HG03571 (cell line): ENCODE measurements at regions not wholly inside any gene's neighbourhood (a gene's known extent, or its start where the extent isn't known, plus 50 kb on each side); places are given as distances from the start of the nearest gene placed in this dataset.

ENCODE experiments used
- ATAC-seq: cut with Tn5 transposase; IDR thresholded peaks from one replicate; pipeline ENCODE4 v1.9.1; 2021; ENCODE audit not compliant: unreplicated experiment

- no peak for ATAC-seq
Measured at GRCh38 chrY:15162211-15162610, 637.9 kb downstream of the NLGN4Y start.

GRCh38 chrY:15179890-15180289, 655.6 kb downstream of the NLGN4Y start:
- no peak for ATAC-seq

- no peak for ATAC-seq
Measured at GRCh38 chrY:15229056-15229455, 704.7 kb downstream of the NLGN4Y start.

GRCh38 chrY:15239596-15240132, 715.3 kb downstream of the NLGN4Y start:
- ATAC-seq: no peak

GRCh38 chrY:15259286-15259685, 735.0 kb downstream of the NLGN4Y start:
- ATAC-seq: no peak

GRCh38 chrY:15286572-15286971, 762.2 kb downstream of the NLGN4Y start:
- ATAC-seq: no peak

- no peak for ATAC-seq
Measured at GRCh38 chrY:15289821-15290220, 765.5 kb downstream of the NLGN4Y start.

GRCh38 chrY:15292881-15293280, 768.6 kb downstream of the NLGN4Y start:
- no peak for ATAC-seq

GRCh38 chrY:15301879-15302278, 777.5 kb downstream of the NLGN4Y start:
- ATAC-seq: no peak

- ATAC-seq: no peak
Measured at GRCh38 chrY:15312166-15312565, 787.8 kb downstream of the NLGN4Y start.

- no peak for ATAC-seq
Measured at GRCh38 chrY:15324189-15324588, 799.9 kb downstream of the NLGN4Y start.

- no peak for ATAC-seq
Measured at GRCh38 chrY:15325201-15325600, 800.9 kb downstream of the NLGN4Y start.

GRCh38 chrY:15326673-15327072, 802.3 kb downstream of the NLGN4Y start:
- ATAC-seq: no peak

GRCh38 chrY:15328848-15329247, 804.5 kb downstream of the NLGN4Y start:
- no peak for ATAC-seq

- no peak for ATAC-seq
Measured at GRCh38 chrY:15343522-15343921, 819.2 kb downstream of the NLGN4Y start.

GRCh38 chrY:15345471-15346155, 821.3 kb downstream of the NLGN4Y start:
- no peak for ATAC-seq

- no peak for ATAC-seq
Measured at GRCh38 chrY:15349351-15349750, 825.0 kb downstream of the NLGN4Y start.

GRCh38 chrY:15355321-15355720, 831.0 kb downstream of the NLGN4Y start:
- ATAC-seq: peak; percentile 86

- ATAC-seq: no peak
Measured at GRCh38 chrY:15360471-15360870, 836.1 kb downstream of the NLGN4Y start.

GRCh38 chrY:15364996-15365395, 840.7 kb downstream of the NLGN4Y start:
- ATAC-seq: no peak

- ATAC-seq: no peak
Measured at GRCh38 chrY:15368786-15369185, 844.5 kb downstream of the NLGN4Y start.

GRCh38 chrY:15385178-15385577, 860.8 kb downstream of the NLGN4Y start:
- no peak for ATAC-seq
